ENCODE measurements at regions not wholly inside any gene's neighbourhood (a gene's known extent, or its start where the extent isn't known, plus 50 kb on each side); places are given as distances from the start of the nearest gene placed in this dataset.

DNA sequence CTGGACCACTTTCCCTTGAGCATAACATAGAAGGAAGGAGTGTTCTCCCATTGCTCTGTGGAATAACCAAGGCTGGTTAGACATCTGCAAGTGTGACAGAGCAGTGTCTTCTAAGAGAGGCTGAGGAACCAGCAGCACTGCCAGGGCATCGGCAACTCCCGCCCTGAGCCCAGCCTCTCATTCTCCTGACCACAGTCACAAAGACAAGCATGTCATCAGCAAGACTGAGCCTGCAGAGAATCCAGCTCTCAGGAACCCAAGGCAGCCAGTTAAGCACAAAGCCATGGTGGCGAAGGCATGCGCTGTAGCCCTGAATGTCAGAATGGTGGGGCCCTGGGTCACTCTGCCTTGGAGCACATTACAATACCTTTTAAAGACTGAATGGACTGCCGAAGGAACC, 253.9 kb downstream of the AGTPBP1 start:
- TF ChIP-seq, protein P1, sequence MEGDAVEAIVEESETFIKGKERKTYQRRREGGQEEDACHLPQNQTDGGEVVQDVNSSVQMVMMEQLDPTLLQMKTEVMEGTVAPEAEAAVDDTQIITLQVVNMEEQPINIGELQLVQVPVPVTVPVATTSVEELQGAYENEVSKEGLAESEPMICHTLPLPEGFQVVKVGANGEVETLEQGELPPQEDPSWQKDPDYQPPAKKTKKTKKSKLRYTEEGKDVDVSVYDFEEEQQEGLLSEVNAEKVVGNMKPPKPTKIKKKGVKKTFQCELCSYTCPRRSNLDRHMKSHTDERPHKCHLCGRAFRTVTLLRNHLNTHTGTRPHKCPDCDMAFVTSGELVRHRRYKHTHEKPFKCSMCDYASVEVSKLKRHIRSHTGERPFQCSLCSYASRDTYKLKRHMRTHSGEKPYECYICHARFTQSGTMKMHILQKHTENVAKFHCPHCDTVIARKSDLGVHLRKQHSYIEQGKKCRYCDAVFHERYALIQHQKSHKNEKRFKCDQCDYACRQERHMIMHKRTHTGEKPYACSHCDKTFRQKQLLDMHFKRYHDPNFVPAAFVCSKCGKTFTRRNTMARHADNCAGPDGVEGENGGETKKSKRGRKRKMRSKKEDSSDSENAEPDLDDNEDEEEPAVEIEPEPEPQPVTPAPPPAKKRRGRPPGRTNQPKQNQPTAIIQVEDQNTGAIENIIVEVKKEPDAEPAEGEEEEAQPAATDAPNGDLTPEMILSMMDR (optimal IDR thresholded peaks at IDR 0.05 in 1 of 3, IDR thresholded peaks at IDR 0.05 in 1 of 3, conservative IDR thresholded peaks at IDR 0.05 in 1 of 3; ENCODE audit: extremely low read depth in 1 of 3, insufficient read depth in 2 of 3, low read length in 3 of 3) = no peak
- TF ChIP-seq EZH2 (IDR thresholded peaks at IDR 0.05; ENCODE audit: low read length) = no peak
